Epithelial cell of esophagus (primary cell): ENCODE measurements at regions not wholly inside any gene's neighbourhood (a gene's known extent, or its start where the extent isn't known, plus 50 kb on each side); places are given as distances from the start of the nearest gene placed in this dataset.
"Not testable (repeated sequence)": the region's sequence is repeated elsewhere in the genome, so short reads cannot be mapped to it uniquely, and the experiment has no call there.

Experiments used
- DNase-seq: peaks from one replicate; pipeline ENCODE4 v3.0.0; 2010; ENCODE audit warnings: low read depth
- H3K4me3 ChIP-seq: 2 replicates; pipeline ENCODE4 v1.5.1; 2011; ENCODE audit warnings: mild to moderate bottlenecking, low read length, control low read depth
- TF ChIP-seq, protein P1 (sequence below): IDR thresholded peaks from 2 replicates; pipeline ENCODE4 v1.5.1; 2011; ENCODE audit warnings: low read depth, mild to moderate bottlenecking, low read length, control low read depth, inconsistent platforms; ENCODE audit not compliant: insufficient read depth; ENCODE audit errors: missing control alignments

DNA sequence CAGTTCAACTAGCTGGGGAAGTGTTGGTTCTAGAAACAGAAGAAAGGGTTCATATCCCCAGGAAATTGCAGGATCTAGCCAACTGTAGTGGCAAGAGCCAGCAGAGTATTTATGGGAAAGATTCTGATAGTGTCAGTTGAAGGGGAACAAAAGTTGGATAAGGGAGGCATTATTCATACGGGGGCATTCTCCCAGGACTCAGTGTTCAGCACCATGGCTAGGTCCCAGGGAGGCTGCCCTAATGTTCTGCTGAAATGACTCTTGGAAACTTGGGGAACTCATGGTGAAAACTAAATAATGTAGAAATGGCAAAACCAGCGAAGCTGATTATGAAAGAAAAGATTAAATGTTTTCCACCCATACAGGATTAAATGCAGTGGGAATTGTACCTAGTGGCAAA, 543.7 kb downstream of the TRIB2 start:
- TF ChIP-seq, protein P1, sequence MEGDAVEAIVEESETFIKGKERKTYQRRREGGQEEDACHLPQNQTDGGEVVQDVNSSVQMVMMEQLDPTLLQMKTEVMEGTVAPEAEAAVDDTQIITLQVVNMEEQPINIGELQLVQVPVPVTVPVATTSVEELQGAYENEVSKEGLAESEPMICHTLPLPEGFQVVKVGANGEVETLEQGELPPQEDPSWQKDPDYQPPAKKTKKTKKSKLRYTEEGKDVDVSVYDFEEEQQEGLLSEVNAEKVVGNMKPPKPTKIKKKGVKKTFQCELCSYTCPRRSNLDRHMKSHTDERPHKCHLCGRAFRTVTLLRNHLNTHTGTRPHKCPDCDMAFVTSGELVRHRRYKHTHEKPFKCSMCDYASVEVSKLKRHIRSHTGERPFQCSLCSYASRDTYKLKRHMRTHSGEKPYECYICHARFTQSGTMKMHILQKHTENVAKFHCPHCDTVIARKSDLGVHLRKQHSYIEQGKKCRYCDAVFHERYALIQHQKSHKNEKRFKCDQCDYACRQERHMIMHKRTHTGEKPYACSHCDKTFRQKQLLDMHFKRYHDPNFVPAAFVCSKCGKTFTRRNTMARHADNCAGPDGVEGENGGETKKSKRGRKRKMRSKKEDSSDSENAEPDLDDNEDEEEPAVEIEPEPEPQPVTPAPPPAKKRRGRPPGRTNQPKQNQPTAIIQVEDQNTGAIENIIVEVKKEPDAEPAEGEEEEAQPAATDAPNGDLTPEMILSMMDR = no peak
- peak; percentile 24 for DNase-seq
- H3K4me3 ChIP-seq = no peak overlapping the region

DNA sequence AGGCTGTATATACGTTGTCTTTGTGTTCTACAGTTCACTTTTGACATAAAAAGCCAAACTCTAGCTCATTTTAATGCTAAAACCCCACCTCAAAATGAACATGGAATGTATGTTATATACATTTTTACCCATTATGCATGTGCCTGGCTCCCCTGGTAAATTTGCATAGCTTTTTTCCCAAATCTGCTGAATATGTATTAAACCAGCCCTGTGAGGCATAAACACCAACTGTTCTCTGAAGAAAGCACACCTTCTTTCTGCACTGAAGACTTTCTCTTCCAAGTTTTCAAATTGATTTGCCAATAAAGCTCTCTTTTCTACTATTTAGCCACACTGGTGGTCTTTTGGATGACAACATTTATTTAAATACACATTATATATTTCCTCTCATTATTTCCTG, 549.4 kb downstream of the TRIB2 start:
- TF ChIP-seq, protein P1 = no peak
- no peak for DNase-seq
- no peak overlapping the region for H3K4me3 ChIP-seq

DNA sequence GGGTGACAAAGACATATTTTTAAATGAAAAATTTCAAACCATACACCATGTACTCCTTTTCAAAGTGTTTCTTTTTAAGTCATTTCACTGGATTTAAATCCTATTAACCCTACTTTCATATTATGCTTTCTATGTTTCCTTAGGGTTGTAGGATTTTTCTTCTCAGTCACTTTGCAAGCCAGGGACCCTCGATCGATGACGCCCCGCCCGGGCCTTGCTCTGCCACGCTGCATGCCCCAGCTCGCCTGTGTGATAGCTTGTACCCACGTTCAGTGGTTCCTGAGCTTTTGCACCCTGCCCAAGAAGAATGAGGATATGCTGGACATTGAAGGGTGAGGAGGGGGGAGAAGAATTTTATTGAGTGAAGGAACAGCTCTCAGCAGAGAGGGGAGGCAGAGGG, 568.0 kb downstream of the TRIB2 start:
- DNase-seq = no peak
- H3K4me3 ChIP-seq = no peak overlapping the region
- TF ChIP-seq, protein P1 = no peak

DNA sequence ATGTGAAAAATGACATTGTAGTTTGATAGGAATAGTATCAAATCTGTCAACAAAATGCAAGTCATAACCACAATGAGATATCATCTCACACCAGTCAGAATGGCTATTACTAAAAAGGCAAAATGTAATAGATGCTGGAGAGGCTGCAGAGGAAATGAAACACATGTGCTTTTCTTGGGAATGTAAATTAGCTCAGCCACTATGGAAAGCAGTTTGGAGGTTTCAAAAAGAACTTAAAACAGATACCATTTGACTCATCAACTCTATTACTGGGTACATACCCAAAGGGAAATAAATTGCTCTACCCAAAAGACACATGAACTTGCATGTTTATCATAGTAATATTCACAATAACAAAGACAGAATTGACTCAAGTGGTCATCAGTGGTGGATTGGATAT, 572.6 kb downstream of the TRIB2 start:
- TF ChIP-seq, protein P1 = no peak
- DNase-seq = no peak
- no peak overlapping the region for H3K4me3 ChIP-seq

DNA sequence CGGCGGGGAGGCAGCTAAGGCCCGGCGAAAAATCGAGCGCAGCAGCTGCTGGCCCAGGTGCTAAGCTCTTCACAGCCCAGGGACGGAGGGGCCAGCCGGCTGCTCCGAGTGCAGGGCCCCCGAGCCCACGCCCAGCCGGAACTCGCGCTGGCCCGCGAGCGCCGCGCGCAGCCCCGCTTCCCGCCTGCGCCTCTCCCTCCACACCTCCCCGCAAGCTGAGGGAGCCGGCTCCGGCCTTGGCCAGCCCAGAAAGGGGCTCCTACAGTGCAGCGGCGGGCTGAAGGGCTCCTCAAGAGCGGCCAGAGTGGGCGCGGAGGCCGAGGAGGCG, 591.7 kb downstream of the TRIB2 start:
- not testable (repeated sequence) for H3K4me3 ChIP-seq, DNase-seq

DNA sequence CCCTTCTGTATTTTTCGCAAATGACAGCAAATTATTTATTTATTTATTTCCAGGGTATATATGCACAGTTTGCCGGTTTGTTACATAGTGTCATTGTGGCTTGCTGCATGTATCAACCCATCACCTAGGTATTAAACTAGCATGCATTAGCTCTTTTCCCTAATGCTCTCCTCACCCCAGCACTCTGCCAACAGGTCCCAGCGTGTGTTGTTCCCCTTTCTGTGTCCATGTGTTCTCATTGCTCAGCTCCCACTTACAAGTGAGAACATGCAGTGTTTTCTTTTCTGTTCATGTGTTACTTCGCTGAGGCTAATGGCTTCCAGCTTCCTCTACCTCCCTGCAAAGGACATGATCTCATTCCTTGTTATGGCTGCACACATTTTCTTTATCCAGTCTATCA, 592.3 kb downstream of the TRIB2 start:
- TF ChIP-seq, protein P1 = no peak
- H3K4me3 ChIP-seq = no peak overlapping the region
- DNase-seq = peak; percentile 73

DNA sequence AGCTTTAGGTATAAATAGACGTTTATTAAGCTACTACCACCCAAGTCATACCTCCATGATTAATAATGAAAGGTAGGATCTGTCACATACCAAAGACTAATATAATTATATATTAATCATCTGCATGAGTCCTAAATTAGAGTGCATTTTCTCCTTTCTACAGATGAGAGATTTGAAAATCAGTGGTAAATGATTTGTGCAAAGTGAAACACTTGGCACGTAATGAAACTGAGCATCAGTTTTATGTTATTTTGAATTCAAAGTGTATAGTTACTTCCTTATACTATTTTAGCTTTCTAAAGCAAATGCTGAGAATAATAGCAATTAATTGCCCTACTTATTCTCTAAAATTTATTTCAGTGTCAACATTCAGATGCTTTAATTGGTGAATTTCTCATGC, 615.3 kb downstream of the TRIB2 start:
- TF ChIP-seq, protein P1 = no peak
- no peak for DNase-seq

DNA sequence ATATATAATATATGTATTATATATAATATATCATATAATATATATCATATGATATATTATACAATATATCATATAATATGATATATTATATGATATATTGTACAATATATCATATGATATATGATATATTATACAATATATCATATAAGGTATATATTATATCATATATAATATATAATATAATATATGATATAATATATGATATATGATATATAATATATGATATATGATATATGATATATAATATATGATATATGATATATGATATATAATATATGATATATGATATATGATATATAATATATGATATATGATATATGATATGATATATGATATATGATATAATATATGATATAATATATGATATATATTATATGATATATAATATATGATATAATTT, 617.3 kb downstream of the TRIB2 start:
- not testable (repeated sequence) for DNase-seq, H3K4me3 ChIP-seq

More for the DNA sequence above, 615.3 kb downstream of the TRIB2 start:
- no peak overlapping the region for H3K4me3 ChIP-seq
